HG03280 (cell line): ENCODE measurements at regions not wholly inside any gene's neighbourhood (a gene's known extent, or its start where the extent isn't known, plus 50 kb on each side); places are given as distances from the start of the nearest gene placed in this dataset.
"Not testable (repeated sequence)": the region's sequence is repeated elsewhere in the genome, so short reads cannot be mapped to it uniquely, and the experiment has no call there.

Source experiments
- ATAC-seq: cut with Tn5 transposase; IDR thresholded peaks from one replicate; pipeline ENCODE4 v1.9.1; 2021; ENCODE audit warnings: mild to moderate bottlenecking, moderate library complexity; ENCODE audit not compliant: unreplicated experiment

- no peak for ATAC-seq
These were observed 114.9 kb upstream of the SLCO6A1 start for GRCh38 chr5:102613661-102614060.

GRCh38 chr5:102617191-102618187, 118.7 kb upstream of the SLCO6A1 start:
- no peak for ATAC-seq

GRCh38 chr5:102622262-102622661, 123.5 kb upstream of the SLCO6A1 start:
- no peak for ATAC-seq

GRCh38 chr5:102623329-102624065, 124.7 kb upstream of the SLCO6A1 start:
- ATAC-seq = no peak

GRCh38 chr5:102624405-102624804, 125.6 kb upstream of the SLCO6A1 start:
- no peak for ATAC-seq

GRCh38 chr5:102625468-102625867, 126.7 kb upstream of the SLCO6A1 start:
- no peak for ATAC-seq

- no peak for ATAC-seq
These were observed 127.1 kb upstream of the SLCO6A1 start for GRCh38 chr5:102625928-102626327.

- ATAC-seq = no peak
These were observed 127.8 kb upstream of the PAM start for GRCh38 chr5:102627315-102627714.

- ATAC-seq = no peak
These were observed 126.5 kb upstream of the PAM start for GRCh38 chr5:102628441-102629175.

- no peak for ATAC-seq
These were observed 125.1 kb upstream of the PAM start for GRCh38 chr5:102629827-102630605.

- ATAC-seq = not testable (repeated sequence)
These were observed 119.7 kb upstream of the PAM start for GRCh38 chr5:102635399-102635798.

GRCh38 chr5:102638316-102638715, 116.8 kb upstream of the PAM start:
- no peak for ATAC-seq

GRCh38 chr5:102638912-102639652, 116.0 kb upstream of the PAM start:
- ATAC-seq = no peak

GRCh38 chr5:102649731-102650130, 105.4 kb upstream of the PAM start:
- no peak for ATAC-seq

- no peak for ATAC-seq
These were observed 103.6 kb upstream of the PAM start for GRCh38 chr5:102651466-102651865.

- ATAC-seq = no peak
These were observed 100.4 kb upstream of the PAM start for GRCh38 chr5:102654559-102655349.

- ATAC-seq = no peak
These were observed 96.0 kb upstream of the PAM start for GRCh38 chr5:102659151-102659550.

- no peak for ATAC-seq
These were observed 95.0 kb upstream of the PAM start for GRCh38 chr5:102660111-102660510.
